ENCODE measurements at regions not wholly inside any gene's neighbourhood (a gene's known extent, or its start where the extent isn't known, plus 50 kb on each side); places are given as distances from the start of the nearest gene placed in this dataset.

DNA sequence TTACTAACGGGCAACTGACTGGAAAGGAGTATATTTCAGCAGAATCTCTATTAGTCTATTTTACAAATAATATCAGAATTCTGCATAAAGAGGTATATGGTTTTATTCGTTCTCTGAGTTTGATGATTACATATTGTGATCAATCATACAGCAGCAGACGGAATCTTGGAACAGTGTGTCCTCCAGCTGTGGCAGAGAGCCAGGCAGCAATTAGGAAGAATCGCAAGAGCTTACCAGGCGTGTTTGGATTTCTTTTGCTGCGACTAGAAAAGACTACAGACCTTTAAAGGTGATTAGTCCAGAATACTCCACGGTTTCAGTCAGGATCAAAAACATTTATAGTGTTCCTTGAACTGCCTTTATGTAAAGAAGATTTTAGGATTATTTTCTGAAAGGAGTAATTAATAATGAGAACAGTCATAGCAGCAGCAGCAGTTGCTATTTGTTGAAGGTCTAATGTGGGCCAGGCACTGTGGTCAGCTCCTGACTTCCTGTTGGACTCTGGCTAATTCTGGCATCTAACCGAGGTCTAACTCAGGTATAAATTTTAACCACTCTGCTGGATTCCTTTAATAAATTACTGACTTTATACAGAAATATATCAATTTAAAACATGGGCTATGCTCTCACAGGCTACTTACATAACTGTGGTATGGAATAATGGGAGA, 225.3 kb upstream of the CXorf66 start:
- TF ChIP-seq, protein P1, sequence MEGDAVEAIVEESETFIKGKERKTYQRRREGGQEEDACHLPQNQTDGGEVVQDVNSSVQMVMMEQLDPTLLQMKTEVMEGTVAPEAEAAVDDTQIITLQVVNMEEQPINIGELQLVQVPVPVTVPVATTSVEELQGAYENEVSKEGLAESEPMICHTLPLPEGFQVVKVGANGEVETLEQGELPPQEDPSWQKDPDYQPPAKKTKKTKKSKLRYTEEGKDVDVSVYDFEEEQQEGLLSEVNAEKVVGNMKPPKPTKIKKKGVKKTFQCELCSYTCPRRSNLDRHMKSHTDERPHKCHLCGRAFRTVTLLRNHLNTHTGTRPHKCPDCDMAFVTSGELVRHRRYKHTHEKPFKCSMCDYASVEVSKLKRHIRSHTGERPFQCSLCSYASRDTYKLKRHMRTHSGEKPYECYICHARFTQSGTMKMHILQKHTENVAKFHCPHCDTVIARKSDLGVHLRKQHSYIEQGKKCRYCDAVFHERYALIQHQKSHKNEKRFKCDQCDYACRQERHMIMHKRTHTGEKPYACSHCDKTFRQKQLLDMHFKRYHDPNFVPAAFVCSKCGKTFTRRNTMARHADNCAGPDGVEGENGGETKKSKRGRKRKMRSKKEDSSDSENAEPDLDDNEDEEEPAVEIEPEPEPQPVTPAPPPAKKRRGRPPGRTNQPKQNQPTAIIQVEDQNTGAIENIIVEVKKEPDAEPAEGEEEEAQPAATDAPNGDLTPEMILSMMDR (conservative IDR thresholded peaks at IDR 0.05; ENCODE audit: low read length): no peak
- no peak for TF ChIP-seq EZH2phosphoT487 (IDR thresholded peaks at IDR 0.05; ENCODE audit: borderline replicate concordance)
